GM12878 (cell line): ENCODE measurements at regions not wholly inside any gene's neighbourhood (a gene's known extent, or its start where the extent isn't known, plus 50 kb on each side); places are given as distances from the start of the nearest gene placed in this dataset.

Source experiments
- ATAC-seq: fragments of 200-7000 bp; cut with Tn5 transposase; 3 replicates; pipeline ENCODE4 v1.9.1; 2020; ENCODE audit warnings: mild to moderate bottlenecking, moderate library complexity
- BruUV-seq: library from RNA; stranded (reverse); fragments of 400-500 nt; replicated peaks from 2 replicates; lab custom pipeline; 2021; lab: Mats Ljungman, UMichigan
- CTCF ChIA-PET: fragments of 300-600 bp; sonication (Branson Sonifier 250); formaldehyde crosslinking; extraction: SDS; loops from one replicate; lab custom pipeline; 2021; ENCODE audit warnings: inconsistent platforms; lab: Yijun Ruan, JAX
- POLR2A ChIA-PET: fragments of 350-600 bp; formaldehyde crosslinking; extraction: SDS; loops from one replicate; lab custom pipeline; 2021; ENCODE audit warnings: inconsistent platforms; lab: Charles Lee
- RAD21 ChIA-PET: fragments of 300-600 bp; sonication (Branson Sonifier 250); formaldehyde crosslinking; loops from one replicate; lab custom pipeline; 2023; ENCODE audit warnings: antibody characterized with exemption; ENCODE audit not compliant: unreplicated experiment; lab: Charles Lee
- SMC1A ChIA-PET: fragments of 300-600 bp; sonication (Branson Sonifier 250); formaldehyde crosslinking; loops from one replicate; lab custom pipeline; 2023; ENCODE audit not compliant: unreplicated experiment, uncharacterized antibody; lab: Charles Lee
- DNase-seq: peaks from one replicate; pipeline ENCODE4 v3.0.0-alpha.2; 2011; ENCODE audit warnings: low read depth, low spot score
- FAIRE-seq: peaks from 3 replicates; lab custom pipeline; 2011; peaks lifted over from hg19 to GRCh38; lab: Jason Lieb, UNC
- H2AFZ ChIP-seq: 2 replicates; pipeline ENCODE4 v1.6.0; 2011; ENCODE audit warnings: low read depth, low read length, control low read depth; ENCODE audit not compliant: control insufficient read depth
- H3K27ac ChIP-seq: 2 replicates; pipeline ENCODE4 v1.5.1; 2011; ENCODE audit warnings: control low read depth; ENCODE audit not compliant: control insufficient read depth, insufficient read depth
- H3K27me3 ChIP-seq, 2 experiments: replicated peaks in 1 of 2; 2 replicates each; pipeline versions ENCODE4 v1.6.0 to v1.6.1; 2011; ENCODE audit warnings: low read length in 1 of 2; ENCODE audit not compliant: control insufficient read depth in 2 of 2, insufficient read depth in 2 of 2
- H3K36me3 ChIP-seq, 2 experiments: 2 replicates each; pipeline ENCODE4 v1.5.1; 2011; ENCODE audit warnings: low read length in 1 of 2; ENCODE audit not compliant: control insufficient read depth in 2 of 2, insufficient read depth in 2 of 2
- H3K4me1 ChIP-seq: 2 replicates; pipeline ENCODE4 v1.6.1; 2011; ENCODE audit warnings: mild to moderate bottlenecking, low read length, moderate library complexity, mixed read lengths; ENCODE audit not compliant: control insufficient read depth, insufficient read depth
- H3K4me2 ChIP-seq: 2 replicates; pipeline ENCODE4 v1.6.0; 2011; ENCODE audit warnings: control low read depth; ENCODE audit not compliant: control insufficient read depth, insufficient read depth
- H3K4me3 ChIP-seq: fragments of 200-600 bp; sonication (generic); 2 replicates; pipeline ENCODE4 v1.5.1; 2016
- H3K79me2 ChIP-seq: 2 replicates; pipeline ENCODE4 v1.6.0; 2011; ENCODE audit warnings: low read length; ENCODE audit not compliant: control insufficient read depth, insufficient read depth
- H3K9ac ChIP-seq: 2 replicates; pipeline ENCODE4 v1.8.0; 2011; ENCODE audit warnings: low read length, control low read depth, mixed read lengths; ENCODE audit not compliant: control insufficient read depth, insufficient read depth
- H3K9me3 ChIP-seq: replicated peaks from 3 replicates; pipeline ENCODE4 v1.5.1; 2011; ENCODE audit warnings: mild to moderate bottlenecking, low read length; ENCODE audit not compliant: control insufficient read depth, insufficient read depth
- H4K20me1 ChIP-seq: 2 replicates; pipeline ENCODE4 v1.6.0; 2011; ENCODE audit not compliant: control insufficient read depth, insufficient read depth
- ESRRA ChIP-seq: IDR thresholded peaks from 2 replicates; pipeline ENCODE4 v1.6.1; 2012; ENCODE audit warnings: mild to moderate bottlenecking, low read length, improper control_type of control experiment
- FOXK2 ChIP-seq: fragments of 450-650 bp; IDR thresholded peaks from 2 replicates; pipeline ENCODE4 v1.6.1; 2017; ENCODE audit warnings: mild to moderate bottlenecking, moderate library complexity
- MEF2A ChIP-seq: IDR thresholded peaks from 2 replicates; pipeline ENCODE4 v1.6.1; 2011; ENCODE audit warnings: low read depth, mild to moderate bottlenecking, low read length, moderate library complexity; ENCODE audit not compliant: insufficient read depth
- WGBS: methylation state at CpG from one replicate; pipeline ENCODE4 v1.1.6; 2016; ENCODE audit warnings: low lambda C conversion rate; ENCODE audit not compliant: insufficient replicate concordance, insufficient coverage; ENCODE audit errors: missing lambda C conversion rate; 5-methylcytosine and 5-hydroxymethylcytosine counted together
- in situ Hi-C: fragments of 300-500 bp; cut with MboI; formaldehyde crosslinking; loops from 9 replicates; pipeline ENCODE4 v1.14.3; 2018; ENCODE audit warnings: mixed read lengths
- intact Hi-C: fragments of 100-400 bp; cut with micrococcal nuclease; formaldehyde crosslinking; loops from one replicate; pipeline ENCODE4 v1.14.2; 2022; ENCODE audit not compliant: unreplicated experiment

DNA sequence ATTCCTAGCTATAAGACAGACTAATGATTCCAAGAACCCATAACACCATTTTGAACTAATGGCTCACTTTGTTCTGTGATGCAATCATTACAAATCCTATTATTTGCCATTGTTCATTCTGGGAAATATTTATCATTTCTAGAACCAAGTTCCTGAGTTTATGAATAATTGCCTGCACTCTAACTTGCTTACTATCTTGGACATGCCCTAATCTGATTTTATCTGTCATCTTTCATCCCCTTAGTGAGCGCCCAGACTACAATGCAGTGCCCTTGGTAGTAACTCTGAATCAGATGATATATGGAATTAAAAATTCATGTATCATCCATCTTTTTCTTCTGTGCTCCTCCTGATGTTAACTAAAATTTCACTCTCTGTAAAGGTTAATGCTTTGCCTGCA is 703.1 kb upstream of the MDGA2 start:
- Histone ChIP-seq H3K4me3 (no peak overlapping the region), H2AFZ (no peak overlapping the region), H3K27ac (no peak overlapping the region), H3K27me3 (no peaks in the 10 kb centered on the region), H3K9me3 (no peaks in the 10 kb centered on the region), H3K79me2 (no peaks in the 10 kb centered on the region), H3K36me3 (no peaks in the 10 kb centered on the region), H3K4me2 (no peak overlapping the region), H4K20me1 (no peaks in the 10 kb centered on the region)
- intact Hi-C loops: no loop called here
- FAIRE-seq (no peak), ATAC-seq (no peak), DNase-seq (no peak)
- SMC1A ChIA-PET: no interaction called here
- BruUV-seq: no TSS peak
- WGBS: 0% methylated on average over 1 of the region's 1 CpG
- CTCF ChIA-PET: no interaction called here
- RAD21 ChIA-PET: no interaction called here
- POLR2A ChIA-PET: no interaction called here
- no peak for TF ChIP-seq ESRRA
- TF ChIP-seq MEF2A: no peak
- TF ChIP-seq, all 136 proteins: peak for 0
- Histone ChIP-seq H3K4me1 (no peaks in the 10 kb centered on the region), H3K9ac (no peak overlapping the region)
- in situ Hi-C loops: no loop called here

DNA sequence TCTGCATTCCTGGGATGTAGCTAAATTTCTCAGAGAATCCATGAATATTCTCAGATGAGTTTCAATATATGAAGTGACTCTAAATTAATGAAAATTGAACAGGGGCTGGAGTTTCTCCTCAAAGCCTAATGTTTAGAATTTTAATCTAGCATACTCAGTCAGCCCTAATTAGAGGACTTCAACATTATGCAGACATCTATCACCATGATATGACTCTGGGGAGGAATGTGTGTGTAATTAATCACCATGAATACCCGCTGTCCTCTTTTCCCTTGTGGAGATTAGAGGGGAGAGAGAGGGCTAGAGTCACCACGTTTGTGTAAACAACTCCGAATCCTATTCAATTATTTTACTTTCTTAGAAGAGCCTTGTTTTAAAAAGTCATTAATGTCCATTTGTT is 698.6 kb upstream of the MDGA2 start:
- Histone ChIP-seq H3K9ac (no peak overlapping the region), H3K27ac (no peak overlapping the region)
- no peak for DNase-seq
- SMC1A ChIA-PET: no interaction called here
- no peak for TF ChIP-seq FOXK2
- TF ChIP-seq, all 136 proteins: peak for 0
- WGBS: 2% methylated on average over 3 of the region's 3 CpGs
- Histone ChIP-seq H3K4me1 (no peaks in the 10 kb centered on the region), H3K36me3 (no peaks in the 10 kb centered on the region), H4K20me1 (no peaks in the 10 kb centered on the region), H3K27me3 (no peaks in the 10 kb centered on the region), H2AFZ (no peak overlapping the region), H3K4me2 (no peak overlapping the region), H3K4me3 (no peak overlapping the region), H3K79me2 (no peaks in the 10 kb centered on the region), H3K9me3 (no peaks in the 10 kb centered on the region)
- no TSS peak for BruUV-seq
- intact Hi-C loops (no loop called here), in situ Hi-C loops (no loop called here)
- ChIA-PET CTCF (no interaction called here), POLR2A (no interaction called here), RAD21 (no interaction called here)
- FAIRE-seq: no peak
- ATAC-seq: no peak
